ENCODE measurements at regions not wholly inside any gene's neighbourhood (a gene's known extent, or its start where the extent isn't known, plus 50 kb on each side); places are given as distances from the start of the nearest gene placed in this dataset.

GRCh38 chr2:15890124-15890754 lies 50.1 kb upstream of the MYCN start:
- ATAC-seq (no peak), DNase-seq (no peak)
- WGBS (ENCODE audit: insufficient coverage), result 88% methylated on average over 18 of the region's 18 CpGs
- Mint-ChIP-seq H3K4me1 (no peaks in the 10 kb centered on the region), H3K27me3 (ENCODE audit: low read depth in 2 of 2) (no peaks in the 10 kb centered on the region), H3K27ac (no peak overlapping the region), H3K36me3 (no peaks in the 10 kb centered on the region), H3K4me3 (no peak overlapping the region), H3K9me3 (no peaks in the 10 kb centered on the region)
- no peak overlapping the region for H3K4me3 ChIP-seq (ENCODE audit: low read length)
- no peaks in the 10 kb centered on the region for H3K4me1 ChIP-seq (ENCODE audit: control insufficient read depth, insufficient read depth, low read length)
- intact Hi-C loops (cut with micrococcal nuclease), result no loop called here
- no peak overlapping the region for H3K27ac ChIP-seq (ENCODE audit: low read length)
- no peaks in the 10 kb centered on the region for H3K27me3 ChIP-seq (ENCODE audit: control insufficient read depth, insufficient read depth, low read length)
- H3K9me3 ChIP-seq (ENCODE audit: control insufficient read depth, insufficient read depth, low read length), result no peaks in the 10 kb centered on the region
- no peaks in the 10 kb centered on the region for H3K36me3 ChIP-seq (ENCODE audit: control insufficient read depth, insufficient read depth, low read length)
- TF ChIP-seq CTCF (IDR thresholded peaks at IDR 0.05), result no peak
